Right lobe of liver (tissue), 4 donors: ENCODE measurements at regions not wholly inside any gene's neighbourhood (a gene's known extent, or its start where the extent isn't known, plus 50 kb on each side); places are given as distances from the start of the nearest gene placed in this dataset.

Source experiments
- POLR2A ChIP-seq: fragments of 450-650 bp; IDR thresholded peaks from one replicate; pipeline ENCODE4 v1.6.1; 2017; ENCODE audit warnings: antibody characterized with exemption, mild to moderate bottlenecking
- TF ChIP-seq, protein P1 (sequence below), 4 donors: fragments of 200-600 bp in 3 of 4; fragments of 450-650 bp in 1 of 4; IDR thresholded peaks; one replicate each; pipeline versions ENCODE4 v1.5.1 to v1.8.0; 2016 to 2022; ENCODE audit warnings: antibody characterized with exemption in 4 of 4, mild to moderate bottlenecking in 2 of 4
- donor health status: DM: no; HTN: no; CAD: no.
- donor health status: DM: no; HTN: no; CAD: no.
- donor health status: DM: no; HTN: yes; CAD: no.

DNA sequence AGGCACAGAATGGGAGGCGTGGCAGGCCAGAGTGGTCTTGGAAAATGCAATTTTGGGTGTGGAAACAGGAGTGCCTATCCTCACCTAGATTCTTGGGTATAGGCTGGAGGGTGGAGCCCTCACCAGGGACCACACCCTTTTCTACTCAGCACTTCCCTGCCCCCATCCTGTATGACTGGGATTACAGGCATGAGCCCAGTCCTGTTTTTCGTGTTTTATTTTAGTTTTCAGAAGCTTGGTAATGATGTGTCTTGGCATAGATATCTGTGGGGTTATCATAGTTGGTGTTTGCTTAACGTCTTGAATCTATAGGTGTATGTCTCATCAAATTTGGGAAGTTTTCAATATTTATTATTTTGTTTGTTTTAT is 248.7 kb upstream of the CBLB start:
- TF ChIP-seq, protein P1, sequence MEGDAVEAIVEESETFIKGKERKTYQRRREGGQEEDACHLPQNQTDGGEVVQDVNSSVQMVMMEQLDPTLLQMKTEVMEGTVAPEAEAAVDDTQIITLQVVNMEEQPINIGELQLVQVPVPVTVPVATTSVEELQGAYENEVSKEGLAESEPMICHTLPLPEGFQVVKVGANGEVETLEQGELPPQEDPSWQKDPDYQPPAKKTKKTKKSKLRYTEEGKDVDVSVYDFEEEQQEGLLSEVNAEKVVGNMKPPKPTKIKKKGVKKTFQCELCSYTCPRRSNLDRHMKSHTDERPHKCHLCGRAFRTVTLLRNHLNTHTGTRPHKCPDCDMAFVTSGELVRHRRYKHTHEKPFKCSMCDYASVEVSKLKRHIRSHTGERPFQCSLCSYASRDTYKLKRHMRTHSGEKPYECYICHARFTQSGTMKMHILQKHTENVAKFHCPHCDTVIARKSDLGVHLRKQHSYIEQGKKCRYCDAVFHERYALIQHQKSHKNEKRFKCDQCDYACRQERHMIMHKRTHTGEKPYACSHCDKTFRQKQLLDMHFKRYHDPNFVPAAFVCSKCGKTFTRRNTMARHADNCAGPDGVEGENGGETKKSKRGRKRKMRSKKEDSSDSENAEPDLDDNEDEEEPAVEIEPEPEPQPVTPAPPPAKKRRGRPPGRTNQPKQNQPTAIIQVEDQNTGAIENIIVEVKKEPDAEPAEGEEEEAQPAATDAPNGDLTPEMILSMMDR (IDR thresholded peaks at IDR 0.05) = no peak
- TF ChIP-seq POLR2A = no peak
